CD14-positive monocyte (primary cell): ENCODE measurements at regions not wholly inside any gene's neighbourhood (a gene's known extent, or its start where the extent isn't known, plus 50 kb on each side); places are given as distances from the start of the nearest gene placed in this dataset.

ENCODE experiments used
- DNase-seq, 3 donors: peaks; one replicate each; pipeline ENCODE4 v3.0.0-alpha.2; 2011 to 2022
- H2AFZ ChIP-seq: 2 replicates; pipeline ENCODE4 v1.6.0; 2012; ENCODE audit warnings: mild to moderate bottlenecking, low read depth, low read length, inconsistent platforms; ENCODE audit not compliant: insufficient read depth, poor library complexity, severe bottlenecking
- H3K27ac ChIP-seq, 2 donors: 1 replicate in 1 of 2; 2 replicates in 1 of 2; pipeline ENCODE4 v1.5.1; 2012 to 2013; ENCODE audit warnings: low read length in 2 of 2, control low read depth in 1 of 2, inconsistent platforms in 1 of 2, low read depth in 1 of 2, mild to moderate bottlenecking in 1 of 2
- H3K27me3 ChIP-seq, 2 donors: one replicate each; pipeline versions ENCODE4 v1.6.0 to v1.6.1; 2011 to 2013; ENCODE audit warnings: low read length in 2 of 2; ENCODE audit not compliant: control insufficient read depth in 2 of 2, insufficient read depth in 2 of 2
- H3K36me3 ChIP-seq, 2 donors: replicated peaks in 1 of 2; 1 replicate in 1 of 2; 2 replicates in 1 of 2; pipeline versions ENCODE4 v1.5.1 to v1.6.1; 2012 to 2013; ENCODE audit warnings: low read length in 2 of 2, control low read depth in 1 of 2, inconsistent platforms in 1 of 2, mild to moderate bottlenecking in 1 of 2; ENCODE audit not compliant: insufficient read depth in 2 of 2, control insufficient read depth in 1 of 2
- H3K4me1 ChIP-seq, 2 donors: 1 replicate in 1 of 2; 2 replicates in 1 of 2; pipeline versions ENCODE4 v1.5.1 to v1.6.1; 2012 to 2013; ENCODE audit warnings: low read length in 2 of 2, control low read depth in 1 of 2, inconsistent platforms in 1 of 2, mild to moderate bottlenecking in 1 of 2, moderate library complexity in 1 of 2; ENCODE audit not compliant: insufficient read depth in 2 of 2, control insufficient read depth in 1 of 2
- H3K4me2 ChIP-seq: replicated peaks from 2 replicates; pipeline ENCODE3; 2012; ENCODE audit warnings: low read length, moderate library complexity, mild to moderate bottlenecking; ENCODE audit not compliant: poor library complexity, severe bottlenecking; ENCODE audit errors: extremely low read depth
- H3K4me3 ChIP-seq, 3 experiments: fragments of 200-600 bp in 1 of 3; sonication (generic) in 1 of 3; replicated peaks in 1 of 3; 1 replicate in 2 of 3; 2 replicates in 1 of 3; pipeline ENCODE4 v1.5.1; 2011 to 2013; ENCODE audit warnings: low read length in 3 of 3, mild to moderate bottlenecking in 3 of 3, control low read depth in 2 of 3, low read depth in 2 of 3, inconsistent platforms in 1 of 3, moderate library complexity in 1 of 3
- H3K79me2 ChIP-seq: 2 replicates; pipeline ENCODE4 v1.6.0; 2012; ENCODE audit warnings: mild to moderate bottlenecking, control low read depth, inconsistent platforms, low read length, moderate library complexity; ENCODE audit not compliant: insufficient read depth
- H3K9ac ChIP-seq: 2 replicates; pipeline ENCODE4 v1.6.0; 2017; ENCODE audit warnings: low read length, mild to moderate bottlenecking; ENCODE audit not compliant: insufficient read depth, poor library complexity, severe bottlenecking
- H3K9me3 ChIP-seq, 2 donors: replicated peaks in 1 of 2; 1 replicate in 1 of 2; 2 replicates in 1 of 2; pipeline versions ENCODE4 v1.5.1 to v1.6.1; 2012 to 2013; ENCODE audit warnings: low read length in 2 of 2, control low read depth in 1 of 2; ENCODE audit not compliant: control insufficient read depth in 1 of 2, insufficient read depth in 1 of 2
- H4K20me1 ChIP-seq: 2 replicates; pipeline ENCODE4 v1.6.0; 2012; ENCODE audit warnings: mild to moderate bottlenecking, low read length, control low read depth, moderate library complexity; ENCODE audit not compliant: insufficient read depth
- H3K27ac Mint-ChIP-seq, 7 donors: one replicate each; pipeline ENCODE4 v1.8.0; 2020; ENCODE audit warnings: mild to moderate bottlenecking in 7 of 7, mixed read lengths in 7 of 7, moderate library complexity in 6 of 7, inconsistent platforms in 2 of 7
- H3K27me3 Mint-ChIP-seq, 3 donors: one replicate each; pipeline ENCODE4 v1.8.0; 2021 to 2022; ENCODE audit warnings: low read depth in 3 of 3, mild to moderate bottlenecking in 3 of 3, mixed read lengths in 3 of 3, moderate library complexity in 3 of 3, inconsistent platforms in 1 of 3
- H3K36me3 Mint-ChIP-seq, 2 donors: one replicate each; pipeline ENCODE4 v1.8.0; 2020; ENCODE audit warnings: mixed read lengths in 2 of 2, inconsistent platforms in 1 of 2, mild to moderate bottlenecking in 1 of 2
- H3K4me1 Mint-ChIP-seq: one replicate; pipeline ENCODE4 v1.8.0; 2020; ENCODE audit warnings: mild to moderate bottlenecking, mixed read lengths
- H3K4me3 Mint-ChIP-seq, 2 donors: one replicate each; pipeline ENCODE4 v1.8.0; 2020; ENCODE audit warnings: mild to moderate bottlenecking in 2 of 2, mixed read lengths in 2 of 2, moderate library complexity in 1 of 2
- H3K9me3 Mint-ChIP-seq, 7 donors: one replicate each; pipeline ENCODE4 v1.8.0; 2020 to 2022; ENCODE audit warnings: mixed read lengths in 7 of 7, mild to moderate bottlenecking in 6 of 7, moderate library complexity in 6 of 7, inconsistent platforms in 2 of 7
- WGBS: methylation state at CpG from one replicate; pipeline ENCODE4 v1.1.5; 2013; ENCODE audit warnings: missing lambda C conversion rate; ENCODE audit not compliant: insufficient coverage; 5-methylcytosine and 5-hydroxymethylcytosine counted together
- intact Hi-C, 2 donors: fragments of 100-400 bp; cut with micrococcal nuclease; formaldehyde crosslinking; loops; one replicate each; pipeline versions ENCODE4 v1.15.0 to v1.15.1; 2023
- TF ChIP-seq, protein P1 (sequence below): fragments of 200-600 bp; IDR thresholded peaks from one replicate; pipeline ENCODE4 v1.8.0; 2022; ENCODE audit warnings: antibody characterized with exemption, mild to moderate bottlenecking

DNA sequence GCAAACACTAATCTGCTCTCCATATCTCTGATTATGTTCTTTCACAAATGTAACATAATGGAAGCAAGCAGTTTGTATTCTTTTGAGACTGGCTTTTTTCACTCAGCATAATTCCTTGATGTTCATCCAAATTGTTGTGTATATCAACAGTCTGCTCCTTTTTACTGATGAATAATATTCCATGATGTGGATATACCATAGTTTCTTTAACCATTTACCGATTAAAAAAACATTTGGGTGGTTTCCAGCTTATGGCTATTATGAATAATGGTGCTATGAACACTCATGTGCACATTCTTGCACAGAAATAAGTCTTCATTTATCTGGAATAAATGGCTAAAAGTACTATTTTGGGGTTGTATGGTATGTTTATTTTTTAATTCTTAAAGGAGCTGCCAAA, 708.9 kb downstream of the RFPL4B start:
- Histone ChIP-seq H3K79me2 (no peaks in the 10 kb centered on the region), H3K9me3 (no peaks in the 10 kb centered on the region), H3K27ac (no peak overlapping the region), H4K20me1 (no peaks in the 10 kb centered on the region), H3K27me3 (no peaks in the 10 kb centered on the region), H3K4me2 (no peak overlapping the region), H3K9ac (no peak overlapping the region), H3K4me1 (no peaks in the 10 kb centered on the region), H2AFZ (no peak overlapping the region), H3K4me3 (no peak overlapping the region), H3K36me3 (no peaks in the 10 kb centered on the region)
- H3K4me1 Mint-ChIP-seq = no peaks in the 10 kb centered on the region
- WGBS = no CpG with 5 or more reads among the region's 1 CpG
- H3K36me3 Mint-ChIP-seq = no peaks in the 10 kb centered on the region
- peaks cover 0 to 4% (median 1%) of the 10 kb centered on the region in 7 donors for H3K9me3 Mint-ChIP-seq
- DNase-seq = no peak
- TF ChIP-seq, protein P1, sequence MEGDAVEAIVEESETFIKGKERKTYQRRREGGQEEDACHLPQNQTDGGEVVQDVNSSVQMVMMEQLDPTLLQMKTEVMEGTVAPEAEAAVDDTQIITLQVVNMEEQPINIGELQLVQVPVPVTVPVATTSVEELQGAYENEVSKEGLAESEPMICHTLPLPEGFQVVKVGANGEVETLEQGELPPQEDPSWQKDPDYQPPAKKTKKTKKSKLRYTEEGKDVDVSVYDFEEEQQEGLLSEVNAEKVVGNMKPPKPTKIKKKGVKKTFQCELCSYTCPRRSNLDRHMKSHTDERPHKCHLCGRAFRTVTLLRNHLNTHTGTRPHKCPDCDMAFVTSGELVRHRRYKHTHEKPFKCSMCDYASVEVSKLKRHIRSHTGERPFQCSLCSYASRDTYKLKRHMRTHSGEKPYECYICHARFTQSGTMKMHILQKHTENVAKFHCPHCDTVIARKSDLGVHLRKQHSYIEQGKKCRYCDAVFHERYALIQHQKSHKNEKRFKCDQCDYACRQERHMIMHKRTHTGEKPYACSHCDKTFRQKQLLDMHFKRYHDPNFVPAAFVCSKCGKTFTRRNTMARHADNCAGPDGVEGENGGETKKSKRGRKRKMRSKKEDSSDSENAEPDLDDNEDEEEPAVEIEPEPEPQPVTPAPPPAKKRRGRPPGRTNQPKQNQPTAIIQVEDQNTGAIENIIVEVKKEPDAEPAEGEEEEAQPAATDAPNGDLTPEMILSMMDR = no peak
- H3K27ac Mint-ChIP-seq = no peak overlapping the region
- H3K4me3 Mint-ChIP-seq = no peak overlapping the region
- intact Hi-C loops = no loop called here
- no peaks in the 10 kb centered on the region for H3K27me3 Mint-ChIP-seq

DNA sequence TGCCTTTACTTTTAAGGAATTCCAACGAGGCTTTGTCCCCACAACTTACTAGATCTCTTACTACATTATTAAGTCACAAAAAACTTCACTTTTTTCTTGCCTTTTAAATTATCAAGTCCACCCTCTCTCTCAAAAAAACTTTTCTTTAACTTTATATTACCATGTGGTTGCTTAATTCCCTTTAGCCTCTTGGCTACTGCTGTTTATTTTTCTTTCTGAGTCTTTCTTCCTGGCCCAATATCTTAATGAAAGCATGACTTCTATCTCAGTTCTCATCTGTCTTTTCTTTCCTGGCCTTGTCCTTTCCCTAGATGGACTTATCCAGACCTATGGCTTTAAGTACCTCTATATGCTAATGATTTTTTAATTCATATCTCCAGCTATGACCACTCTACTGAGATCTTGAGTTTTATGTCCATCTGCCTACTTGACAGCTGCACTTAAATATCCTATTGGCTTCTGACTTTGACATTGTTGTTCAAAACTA, 710.5 kb downstream of the RFPL4B start:
- H3K4me1 ChIP-seq = no peaks in the 10 kb centered on the region
- no peak overlapping the region for H3K4me3 ChIP-seq
- intact Hi-C loops = no loop called here
- H3K9ac ChIP-seq = no peak overlapping the region
- Mint-ChIP-seq H3K27me3 (no peaks in the 10 kb centered on the region), H3K27ac (no peak overlapping the region), H3K9me3 (peaks cover 0 to 4% (median 1%) of the 10 kb centered on the region in 7 donors), H3K4me3 (no peak overlapping the region), H3K4me1 (no peaks in the 10 kb centered on the region), H3K36me3 (no peaks in the 10 kb centered on the region)
- WGBS = 50% methylated on average over 1 of the region's 1 CpG
- no peak overlapping the region for H3K27ac ChIP-seq
- TF ChIP-seq, protein P1 = no peak
- H3K4me2 ChIP-seq = no peak overlapping the region
- no peak for DNase-seq
- H3K79me2 ChIP-seq = no peaks in the 10 kb centered on the region
- H3K27me3 ChIP-seq = no peaks in the 10 kb centered on the region
- no peaks in the 10 kb centered on the region for H3K9me3 ChIP-seq
- H4K20me1 ChIP-seq = no peaks in the 10 kb centered on the region
- H2AFZ ChIP-seq = no peak overlapping the region
- H3K36me3 ChIP-seq = no peaks in the 10 kb centered on the region
